Pons (tissue), 1 donor: ENCODE measurements at regions not wholly inside any gene's neighbourhood (a gene's known extent, or its start where the extent isn't known, plus 50 kb on each side); places are given as distances from the start of the nearest gene placed in this dataset.

Experiments used
- DNase-seq: peaks from one replicate; pipeline ENCODE4 v3.0.0-alpha.2; 2016; ENCODE audit warnings: low spot score

- DNase-seq: no peak
Measured at GRCh38 chr2:17306219-17306618, 212.0 kb downstream of the RAD51AP2 start.

- DNase-seq: no peak
Measured at GRCh38 chr2:17303521-17303920, 214.7 kb downstream of the RAD51AP2 start.

DNA sequence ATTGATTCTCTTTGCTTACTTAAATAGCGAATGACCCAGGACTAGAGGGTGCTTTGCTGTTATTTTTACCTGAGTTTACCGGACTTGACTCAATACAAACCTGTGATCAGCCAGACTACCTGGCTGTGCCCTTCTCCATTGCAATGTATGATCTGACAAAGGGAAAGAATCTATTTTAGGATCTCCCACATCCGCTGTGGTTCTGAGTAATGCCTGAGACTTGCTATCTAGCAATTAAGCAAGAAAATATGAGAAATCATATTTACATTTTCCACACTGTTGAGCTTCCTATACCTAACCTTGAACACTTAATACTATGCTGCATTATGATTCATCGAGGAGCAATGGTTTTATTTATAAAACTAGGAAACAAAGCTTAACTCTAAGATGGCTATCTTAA lies 215.2 kb downstream of the RAD51AP2 start:
- no peak for DNase-seq

DNA sequence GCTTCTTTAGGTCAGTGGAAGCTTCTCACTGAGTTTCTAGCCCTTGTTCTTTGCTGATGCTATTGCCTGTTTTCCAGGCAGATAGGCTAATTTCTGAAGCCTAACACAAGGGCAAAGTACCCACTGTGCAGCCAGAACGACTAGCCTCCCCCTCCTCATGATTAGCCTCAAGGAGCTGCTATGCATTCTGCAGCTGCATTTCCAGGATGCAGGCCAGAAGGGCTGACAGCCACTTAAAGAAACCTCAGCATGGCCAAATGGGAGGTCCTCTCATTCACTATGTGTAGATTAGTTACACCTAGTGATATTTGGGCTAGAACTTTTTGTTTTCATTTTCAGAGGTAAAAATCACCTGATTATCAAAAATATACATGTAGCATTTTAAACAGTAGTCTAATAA lies 216.0 kb downstream of the RAD51AP2 start:
- DNase-seq: no peak

- DNase-seq: no peak
Measured at GRCh38 chr2:17301437-17301836, 216.8 kb downstream of the RAD51AP2 start.

DNA sequence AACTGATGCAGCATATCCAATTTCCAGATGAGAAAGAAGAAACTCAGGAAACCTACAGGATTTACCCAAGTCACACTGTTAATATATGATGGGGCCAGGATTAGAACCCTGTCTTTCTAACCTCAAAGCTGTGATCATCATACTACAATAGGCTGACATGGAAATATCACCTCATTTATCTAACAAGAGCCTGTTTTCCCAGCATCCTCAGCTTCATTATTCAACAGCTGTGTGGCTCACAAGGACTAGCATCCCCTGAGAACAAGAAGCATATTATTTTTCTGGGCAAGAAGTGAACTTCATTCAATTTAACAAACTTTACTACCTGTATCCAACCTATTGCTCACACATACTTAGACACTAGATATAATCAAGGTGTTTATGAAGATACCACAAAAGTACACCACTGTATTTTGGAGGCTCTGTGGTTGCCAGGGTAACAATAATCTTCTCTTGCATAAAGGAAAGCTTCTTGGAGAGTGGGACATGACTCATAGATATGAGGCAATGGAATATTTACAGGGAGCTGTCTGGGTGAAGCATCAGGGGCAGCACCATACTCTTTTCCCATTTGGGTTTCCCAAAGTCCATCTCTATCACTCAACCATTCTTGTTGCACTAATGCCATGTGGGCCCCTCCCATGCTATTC lies 218.2 kb downstream of the RAD51AP2 start:
- DNase-seq: no peak

DNA sequence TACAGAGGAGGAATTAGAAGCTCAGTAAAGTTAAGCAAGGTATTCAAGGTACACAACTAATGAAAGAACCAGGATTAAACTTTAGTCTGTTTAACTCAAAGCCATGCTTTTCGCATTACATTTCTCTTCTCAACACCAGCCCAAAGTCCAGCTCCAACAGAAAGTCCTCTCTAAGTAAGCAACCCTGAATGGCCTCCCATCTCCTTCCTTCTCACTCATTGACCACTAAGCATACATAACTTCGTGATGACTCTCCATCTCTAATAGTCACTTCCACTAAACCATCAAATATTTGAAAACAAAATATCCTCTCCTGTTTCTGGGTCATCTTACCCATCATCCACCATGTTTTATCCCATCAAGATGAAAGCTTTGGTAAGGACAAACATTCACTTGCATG lies 219.8 kb downstream of the RAD51AP2 start:
- DNase-seq: no peak

- no peak for DNase-seq
Measured at GRCh38 chr2:17296686-17297085, 221.6 kb downstream of the RAD51AP2 start.

DNA sequence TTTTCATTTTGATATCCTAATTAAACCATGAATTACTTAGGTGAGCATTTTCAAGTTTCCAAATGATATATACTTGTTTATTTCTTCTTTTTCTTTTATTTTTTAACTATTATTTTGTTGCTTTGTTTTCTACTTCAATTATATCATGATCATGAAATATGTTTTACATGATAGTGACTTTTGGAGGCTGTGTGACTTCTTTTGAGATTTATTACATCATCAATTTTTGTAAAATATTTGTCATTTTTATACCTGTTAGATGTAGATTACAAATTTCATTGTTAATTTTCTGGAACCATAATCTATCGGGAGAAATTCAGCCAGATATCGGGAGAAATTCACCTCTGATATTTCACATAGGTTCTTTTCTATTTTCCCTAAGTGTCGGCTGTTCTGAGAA lies 228.6 kb downstream of the RAD51AP2 start:
- no peak for DNase-seq

GRCh38 chr2:17287183-17287582 lies 231.1 kb downstream of the RAD51AP2 start:
- no peak for DNase-seq

DNA sequence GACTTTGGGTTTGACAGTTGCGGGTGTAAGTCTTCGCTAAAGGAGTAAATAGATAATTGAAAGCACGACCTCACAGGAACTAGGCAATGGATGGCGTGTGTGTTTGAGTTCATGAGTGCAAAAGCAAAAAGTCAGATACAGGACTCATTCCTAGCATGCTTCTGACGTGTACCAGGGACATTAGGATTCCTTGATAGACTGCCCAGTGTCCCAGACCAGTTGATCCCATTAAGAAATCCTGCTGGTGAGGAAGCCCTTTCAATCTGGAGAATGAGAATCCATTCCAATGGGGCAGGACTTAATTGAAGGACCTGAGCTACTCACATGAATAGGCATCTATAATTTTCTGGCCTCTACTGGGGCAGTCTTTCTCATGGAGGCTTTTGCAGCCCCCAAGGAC lies 235.4 kb downstream of the RAD51AP2 start:
- DNase-seq: no peak

DNA sequence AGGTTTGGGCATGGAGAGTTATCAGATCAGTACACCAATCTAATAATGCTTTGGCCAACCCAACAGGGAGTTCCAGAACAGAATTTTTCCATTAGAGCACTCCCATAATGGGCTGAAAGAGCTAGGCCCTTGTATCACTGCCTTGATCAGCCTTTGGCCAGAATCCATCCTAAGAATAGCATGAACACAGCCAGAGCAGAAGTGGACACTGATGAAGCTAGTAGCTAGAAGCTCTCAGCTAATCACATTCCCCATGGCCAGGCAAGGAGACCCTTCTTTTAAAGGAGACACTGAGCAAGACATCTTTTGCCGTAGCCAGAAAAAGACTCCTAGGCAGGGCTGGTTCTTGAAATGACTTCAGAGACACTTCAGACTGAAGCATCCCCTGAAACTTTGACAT lies 236.0 kb downstream of the RAD51AP2 start:
- no peak for DNase-seq

- no peak for DNase-seq
Measured at GRCh38 chr2:17276220-17276619, 242.0 kb downstream of the RAD51AP2 start.

DNA sequence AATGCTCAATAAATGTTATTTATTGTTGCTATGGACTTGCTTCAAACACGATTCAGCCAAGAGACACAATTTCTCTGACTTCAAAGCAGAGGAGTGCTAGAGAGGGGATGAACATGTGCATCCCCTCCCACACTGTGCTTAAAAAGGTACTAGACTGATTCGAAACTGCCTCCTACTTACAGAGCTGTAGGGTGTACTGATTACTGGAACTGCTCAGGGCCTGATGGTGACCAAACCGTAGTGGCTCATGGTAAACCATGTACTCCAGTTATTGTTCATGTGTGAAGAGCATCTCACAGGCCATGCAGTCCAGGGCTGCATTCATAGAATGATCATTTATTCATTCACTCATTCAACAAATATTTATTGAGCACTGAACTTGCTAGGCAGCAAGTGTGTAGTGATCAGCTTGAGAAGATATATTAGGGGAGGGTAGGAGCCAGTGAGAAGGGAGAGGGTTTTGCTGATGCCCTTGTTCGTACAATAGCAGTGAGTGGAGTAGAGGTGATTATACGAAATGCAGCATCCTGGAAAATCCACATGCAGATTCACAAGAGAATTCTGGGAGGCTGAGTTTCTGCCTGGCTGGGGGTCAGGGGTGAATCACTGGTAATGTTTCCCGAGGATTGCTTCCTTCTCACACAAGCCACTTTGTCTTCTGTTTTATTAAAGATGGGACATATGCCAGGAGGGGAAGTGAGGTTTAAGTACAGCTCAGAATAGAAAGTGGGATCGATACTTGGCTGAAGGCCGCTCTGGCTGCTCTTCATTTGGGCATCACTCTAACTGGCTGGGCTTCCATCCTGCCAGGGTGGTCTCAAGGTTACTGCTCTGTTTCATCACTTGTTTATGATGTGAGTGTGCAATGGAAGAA lies 245.4 kb downstream of the RAD51AP2 start:
- DNase-seq: no peak

- DNase-seq: no peak
Measured at GRCh38 chr2:17272170-17272569, 246.1 kb downstream of the RAD51AP2 start.

DNA sequence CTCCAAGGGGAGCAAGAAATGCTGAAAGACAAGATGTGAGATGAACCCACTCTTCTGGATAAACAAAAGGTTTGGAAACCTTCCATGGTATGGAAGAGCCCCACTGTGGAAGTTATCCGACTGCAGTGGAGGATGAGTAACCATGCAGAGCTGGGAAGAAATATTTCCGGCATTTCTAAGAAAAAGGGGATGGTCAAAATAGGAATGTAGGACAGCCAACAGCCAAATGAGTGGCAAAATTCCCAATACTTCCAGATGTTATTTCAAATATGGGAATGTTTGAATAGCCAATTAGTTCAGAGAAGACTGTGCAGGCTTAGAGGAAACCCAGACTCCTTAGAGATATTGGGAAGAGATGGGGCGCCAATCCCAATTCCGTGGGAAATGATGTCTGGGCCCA lies 246.8 kb downstream of the RAD51AP2 start:
- DNase-seq: no peak

DNA sequence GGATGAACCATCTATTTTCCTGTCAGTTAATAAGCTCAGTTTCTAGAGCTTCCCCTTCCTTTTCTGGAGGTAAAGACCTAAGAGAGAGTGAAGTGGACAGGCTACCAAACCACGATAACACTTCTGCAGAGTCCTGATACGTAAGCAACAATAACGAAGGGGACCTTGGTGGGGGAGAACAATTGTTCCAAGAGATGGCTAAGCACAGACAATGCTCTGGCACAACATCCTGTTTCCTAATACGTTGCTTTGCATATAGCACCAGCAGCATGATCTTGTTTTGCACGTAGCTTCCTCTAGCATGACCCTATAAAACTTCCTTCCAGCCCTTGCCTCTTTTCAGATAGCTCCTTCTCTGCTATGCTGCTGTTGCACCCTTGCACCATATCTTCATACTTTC lies 247.3 kb downstream of the RAD51AP2 start:
- no peak for DNase-seq

DNA sequence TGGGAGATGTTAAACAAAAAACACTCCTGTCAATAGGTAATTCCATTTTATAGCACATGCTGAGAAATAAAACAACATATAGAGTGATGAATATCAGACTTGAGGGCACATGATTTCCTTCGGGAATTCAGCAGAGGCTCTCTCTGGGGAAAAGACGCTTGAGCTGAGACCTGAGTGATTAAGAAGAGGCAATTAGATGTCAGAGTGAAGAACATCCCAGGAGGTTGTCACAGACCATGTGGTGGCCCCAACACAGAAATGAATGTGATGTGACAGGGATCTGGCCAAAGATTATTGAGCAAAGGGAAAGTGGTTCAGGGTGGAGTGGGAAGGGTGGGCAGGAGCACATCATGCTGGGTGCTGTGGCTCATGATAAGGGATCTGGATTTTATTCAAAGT lies 254.7 kb downstream of the RAD51AP2 start:
- DNase-seq: no peak

DNA sequence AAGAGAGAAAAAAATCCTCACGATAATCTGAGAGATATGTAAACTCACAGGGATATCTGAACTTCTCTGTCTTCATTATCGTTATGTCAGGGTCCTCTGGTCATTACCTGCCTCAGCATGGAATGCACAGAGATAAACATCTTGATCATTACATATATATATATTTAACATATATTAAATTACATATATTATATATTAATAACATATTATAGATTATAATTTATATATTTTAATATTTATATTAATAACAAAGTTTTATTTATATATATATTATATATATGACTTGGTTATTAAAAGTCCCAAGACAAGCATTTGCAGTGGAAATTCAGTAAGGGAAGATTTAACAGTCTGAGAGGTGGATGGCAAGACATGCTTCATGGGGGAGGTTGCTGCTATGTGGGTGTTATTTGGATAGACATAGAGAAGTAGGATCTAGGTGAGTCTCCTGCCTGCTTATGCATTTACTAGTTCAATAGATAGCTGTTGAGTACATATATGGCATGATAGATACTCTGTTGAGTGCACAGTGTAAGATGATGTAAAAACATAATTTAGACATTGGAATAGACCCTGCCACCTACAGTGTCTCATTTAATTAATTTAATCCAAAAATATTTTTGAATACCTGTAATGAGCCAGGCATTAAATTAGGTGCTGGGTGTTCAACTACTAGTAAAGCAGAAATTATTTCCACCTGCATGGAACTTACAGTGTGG lies 255.2 kb downstream of the RAD51AP2 start:
- no peak for DNase-seq

DNA sequence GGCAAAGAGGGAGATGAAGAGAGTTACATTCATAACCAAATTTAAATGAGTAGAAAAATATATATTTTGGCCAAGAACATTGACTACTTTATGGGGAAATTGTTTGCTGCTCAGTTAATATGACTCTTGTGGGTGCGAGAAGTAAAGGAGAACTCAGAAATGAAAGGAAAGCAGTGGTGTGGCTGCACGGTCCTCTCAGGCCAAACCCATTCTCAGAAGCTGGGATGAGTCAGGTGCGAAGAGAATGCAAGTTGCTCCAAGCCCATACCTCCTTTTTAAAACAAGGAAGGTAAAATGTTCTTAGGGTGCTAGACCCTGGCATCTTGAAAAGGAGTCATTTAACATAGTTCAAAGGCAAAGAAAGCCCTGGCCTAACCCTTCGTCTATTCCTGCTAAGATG lies 258.6 kb downstream of the RAD51AP2 start:
- DNase-seq: no peak

GRCh38 chr2:17258861-17259260 lies 259.4 kb downstream of the RAD51AP2 start:
- no peak for DNase-seq

- DNase-seq: no peak
Measured at GRCh38 chr2:17257189-17257909, 260.9 kb downstream of the RAD51AP2 start.
